ENCODE measurements at regions not wholly inside any gene's neighbourhood (a gene's known extent, or its start where the extent isn't known, plus 50 kb on each side); places are given as distances from the start of the nearest gene placed in this dataset.

DNA sequence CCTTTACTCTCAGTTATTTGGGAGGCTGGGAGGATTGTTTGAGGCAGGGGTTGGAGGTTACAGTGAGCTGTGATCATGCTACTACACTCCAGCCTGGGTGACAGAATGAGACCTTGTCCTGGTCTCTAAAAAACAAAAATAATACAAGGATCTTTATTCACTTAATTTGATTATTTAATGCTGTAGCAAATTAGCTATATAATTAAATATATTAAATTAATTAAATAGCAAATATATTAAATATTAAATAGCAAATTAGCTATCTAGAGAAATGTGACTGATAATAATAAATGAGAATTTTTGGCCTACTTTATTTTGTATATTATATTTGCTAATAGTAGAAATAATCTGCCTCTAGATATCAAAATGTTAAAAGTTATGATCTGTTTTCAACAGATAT is 298.8 kb upstream of the NAV3 start:
- Histone ChIP-seq H3K4me3 (ENCODE audit: low read length) (no peak overlapping the region), H3K27me3 (replicated peaks; ENCODE audit: control insufficient read depth, insufficient read depth, low read length) (no peaks in the 10 kb centered on the region), H3K9ac (ENCODE audit: low read length) (no peak overlapping the region), H3K36me3 (ENCODE audit: control insufficient read depth, insufficient read depth, low read length, severe bottlenecking) (no peaks in the 10 kb centered on the region), H3K4me1 (ENCODE audit: control insufficient read depth, insufficient read depth, low read length) (peaks cover 21% of the 10 kb centered on the region), H3K9me3 (ENCODE audit: control insufficient read depth, low read length) (no peaks in the 10 kb centered on the region)
- no peak for DNase-seq (ENCODE audit: low read depth)

DNA sequence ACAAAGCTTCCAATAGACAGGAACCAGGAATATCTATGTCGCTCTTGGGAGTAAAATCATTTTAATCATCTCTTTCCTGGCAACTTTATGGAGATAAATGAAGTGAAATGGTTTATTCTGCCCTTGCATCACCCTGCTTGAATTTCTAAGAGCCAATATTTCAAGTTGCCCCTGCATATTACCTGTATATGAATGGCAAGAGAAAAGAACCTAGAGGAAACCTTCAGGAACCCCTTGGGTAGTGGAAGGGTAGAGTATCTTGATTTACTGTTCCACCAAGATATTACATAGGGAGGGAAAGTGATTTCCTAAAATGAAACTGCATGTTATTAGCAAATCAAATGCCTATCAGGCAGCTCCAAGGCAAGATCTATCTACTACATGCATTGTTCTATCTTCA is 308.4 kb upstream of the NAV3 start:
- Histone ChIP-seq H3K4me3 (ENCODE audit: low read length) (no peak overlapping the region), H3K9ac (ENCODE audit: low read length) (no peak overlapping the region), H3K4me1 (ENCODE audit: control insufficient read depth, insufficient read depth, low read length) (peaks cover 7% of the 10 kb centered on the region), H3K36me3 (ENCODE audit: control insufficient read depth, insufficient read depth, low read length, severe bottlenecking) (no peaks in the 10 kb centered on the region), H3K9me3 (ENCODE audit: control insufficient read depth, low read length) (no peaks in the 10 kb centered on the region), H3K27me3 (replicated peaks; ENCODE audit: control insufficient read depth, insufficient read depth, low read length) (no peaks in the 10 kb centered on the region)
- no peak for DNase-seq (ENCODE audit: low read depth)

GRCh38 chr12:77521508-77522115 is 309.1 kb upstream of the NAV3 start:
- no peaks in the 10 kb centered on the region for H3K27me3 ChIP-seq (replicated peaks; ENCODE audit: control insufficient read depth, insufficient read depth, low read length)
- H3K9ac ChIP-seq (ENCODE audit: low read length): no peak overlapping the region
- peaks cover 7% of the 10 kb centered on the region for H3K4me1 ChIP-seq (ENCODE audit: control insufficient read depth, insufficient read depth, low read length)
- H3K4me3 ChIP-seq (ENCODE audit: low read length): no peak overlapping the region
- peak; percentile 15 for DNase-seq (ENCODE audit: low read depth)
- H3K9me3 ChIP-seq (ENCODE audit: control insufficient read depth, low read length): no peaks in the 10 kb centered on the region
- H3K36me3 ChIP-seq (ENCODE audit: control insufficient read depth, insufficient read depth, low read length, severe bottlenecking): no peaks in the 10 kb centered on the region

GRCh38 chr12:77514511-77514910 is 316.2 kb upstream of the NAV3 start:
- H3K9ac ChIP-seq (ENCODE audit: low read length): no peak overlapping the region
- H3K27me3 ChIP-seq (replicated peaks; ENCODE audit: control insufficient read depth, insufficient read depth, low read length): no peaks in the 10 kb centered on the region
- H3K4me3 ChIP-seq (ENCODE audit: low read length): no peak overlapping the region
- H3K4me1 ChIP-seq (ENCODE audit: control insufficient read depth, insufficient read depth, low read length): no peaks in the 10 kb centered on the region
- DNase-seq (ENCODE audit: low read depth): no peak
- no peaks in the 10 kb centered on the region for H3K9me3 ChIP-seq (ENCODE audit: control insufficient read depth, low read length)
- H3K36me3 ChIP-seq (ENCODE audit: control insufficient read depth, insufficient read depth, low read length, severe bottlenecking): no peaks in the 10 kb centered on the region

GRCh38 chr12:77510985-77511384 is 319.7 kb upstream of the NAV3 start:
- Histone ChIP-seq H3K27me3 (replicated peaks; ENCODE audit: control insufficient read depth, insufficient read depth, low read length) (no peaks in the 10 kb centered on the region), H3K4me1 (ENCODE audit: control insufficient read depth, insufficient read depth, low read length) (no peaks in the 10 kb centered on the region)
- DNase-seq (ENCODE audit: low read depth): no peak

GRCh38 chr12:77504466-77504865 is 326.2 kb upstream of the NAV3 start:
- no peak for DNase-seq (ENCODE audit: low read depth)
- H3K27me3 ChIP-seq (replicated peaks; ENCODE audit: control insufficient read depth, insufficient read depth, low read length): no peaks in the 10 kb centered on the region
- no peaks in the 10 kb centered on the region for H3K4me1 ChIP-seq (ENCODE audit: control insufficient read depth, insufficient read depth, low read length)
- H3K36me3 ChIP-seq (ENCODE audit: control insufficient read depth, insufficient read depth, low read length, severe bottlenecking): no peaks in the 10 kb centered on the region
- no peaks in the 10 kb centered on the region for H3K9me3 ChIP-seq (ENCODE audit: control insufficient read depth, low read length)
- H3K4me3 ChIP-seq (ENCODE audit: low read length): no peak overlapping the region
- H3K9ac ChIP-seq (ENCODE audit: low read length): no peak overlapping the region

More at GRCh38 chr12:77510985-77511384, 319.7 kb upstream of the NAV3 start:
- Histone ChIP-seq H3K36me3 (ENCODE audit: control insufficient read depth, insufficient read depth, low read length, severe bottlenecking) (no peaks in the 10 kb centered on the region), H3K4me3 (ENCODE audit: low read length) (no peak overlapping the region), H3K9me3 (ENCODE audit: control insufficient read depth, low read length) (no peaks in the 10 kb centered on the region), H3K9ac (ENCODE audit: low read length) (no peak overlapping the region)

GRCh38 chr12:77500089-77500488 is 330.6 kb upstream of the NAV3 start:
- Histone ChIP-seq H3K4me1 (ENCODE audit: control insufficient read depth, insufficient read depth, low read length) (no peaks in the 10 kb centered on the region), H3K27me3 (replicated peaks; ENCODE audit: control insufficient read depth, insufficient read depth, low read length) (no peaks in the 10 kb centered on the region), H3K4me3 (ENCODE audit: low read length) (no peak overlapping the region), H3K9me3 (ENCODE audit: control insufficient read depth, low read length) (no peaks in the 10 kb centered on the region), H3K9ac (ENCODE audit: low read length) (no peak overlapping the region), H3K36me3 (ENCODE audit: control insufficient read depth, insufficient read depth, low read length, severe bottlenecking) (no peaks in the 10 kb centered on the region)
- no peak for DNase-seq (ENCODE audit: low read depth)

- Histone ChIP-seq H3K4me1 (ENCODE audit: control insufficient read depth, insufficient read depth, low read length) (no peaks in the 10 kb centered on the region), H3K4me3 (ENCODE audit: low read length) (no peak overlapping the region), H3K9ac (ENCODE audit: low read length) (no peak overlapping the region), H3K27me3 (replicated peaks; ENCODE audit: control insufficient read depth, insufficient read depth, low read length) (no peaks in the 10 kb centered on the region), H3K9me3 (ENCODE audit: control insufficient read depth, low read length) (no peaks in the 10 kb centered on the region), H3K36me3 (ENCODE audit: control insufficient read depth, insufficient read depth, low read length, severe bottlenecking) (no peaks in the 10 kb centered on the region)
- no peak for DNase-seq (ENCODE audit: low read depth)
Measured at GRCh38 chr12:77497647-77498046, 333.0 kb upstream of the NAV3 start.

GRCh38 chr12:77496714-77497113 is 334.0 kb upstream of the NAV3 start:
- DNase-seq (ENCODE audit: low read depth): no peak
- Histone ChIP-seq H3K27me3 (replicated peaks; ENCODE audit: control insufficient read depth, insufficient read depth, low read length) (no peaks in the 10 kb centered on the region), H3K9me3 (ENCODE audit: control insufficient read depth, low read length) (no peaks in the 10 kb centered on the region), H3K4me1 (ENCODE audit: control insufficient read depth, insufficient read depth, low read length) (no peaks in the 10 kb centered on the region), H3K4me3 (ENCODE audit: low read length) (no peak overlapping the region), H3K36me3 (ENCODE audit: control insufficient read depth, insufficient read depth, low read length, severe bottlenecking) (no peaks in the 10 kb centered on the region), H3K9ac (ENCODE audit: low read length) (no peak overlapping the region)

GRCh38 chr12:77494296-77494695 is 336.4 kb upstream of the NAV3 start:
- Histone ChIP-seq H3K27me3 (replicated peaks; ENCODE audit: control insufficient read depth, insufficient read depth, low read length) (no peaks in the 10 kb centered on the region), H3K4me1 (ENCODE audit: control insufficient read depth, insufficient read depth, low read length) (no peaks in the 10 kb centered on the region), H3K9me3 (ENCODE audit: control insufficient read depth, low read length) (peaks cover 5% of the 10 kb centered on the region), H3K9ac (ENCODE audit: low read length) (no peak overlapping the region), H3K4me3 (ENCODE audit: low read length) (no peak overlapping the region), H3K36me3 (ENCODE audit: control insufficient read depth, insufficient read depth, low read length, severe bottlenecking) (no peaks in the 10 kb centered on the region)
- DNase-seq (ENCODE audit: low read depth): peak; percentile 10

- DNase-seq (ENCODE audit: low read depth): peak; percentile 11
- no peaks in the 10 kb centered on the region for H3K4me1 ChIP-seq (ENCODE audit: control insufficient read depth, insufficient read depth, low read length)
- no peaks in the 10 kb centered on the region for H3K27me3 ChIP-seq (replicated peaks; ENCODE audit: control insufficient read depth, insufficient read depth, low read length)
Measured at GRCh38 chr12:77493302-77494168, 337.2 kb upstream of the NAV3 start.

More at GRCh38 chr12:77493302-77494168, 337.2 kb upstream of the NAV3 start:
- Histone ChIP-seq H3K9me3 (ENCODE audit: control insufficient read depth, low read length) (peaks cover 5% of the 10 kb centered on the region), H3K9ac (ENCODE audit: low read length) (no peak overlapping the region), H3K4me3 (ENCODE audit: low read length) (no peak overlapping the region), H3K36me3 (ENCODE audit: control insufficient read depth, insufficient read depth, low read length, severe bottlenecking) (no peaks in the 10 kb centered on the region)
